Stimulated activated CD4-positive, alpha-beta T cell treated with anti-CD3 and anti-CD28 coated beads, Interleukin-1b, Interleukin-23, amount 100 ng/mL, for 24 hours (primary cell): ENCODE measurements at regions not wholly inside any gene's neighbourhood (a gene's known extent, or its start where the extent isn't known, plus 50 kb on each side); places are given as distances from the start of the nearest gene placed in this dataset.
"Not testable (repeated sequence)": the region's sequence is repeated elsewhere in the genome, so short reads cannot be mapped to it uniquely, and the experiment has no call there.

Source experiments
- DNase-seq, 4 experiments: peaks; one replicate each; pipeline ENCODE4 v3.0.0-alpha.2; 2020; ENCODE audit warnings: low read depth in 4 of 4, low spot score in 1 of 4

DNA sequence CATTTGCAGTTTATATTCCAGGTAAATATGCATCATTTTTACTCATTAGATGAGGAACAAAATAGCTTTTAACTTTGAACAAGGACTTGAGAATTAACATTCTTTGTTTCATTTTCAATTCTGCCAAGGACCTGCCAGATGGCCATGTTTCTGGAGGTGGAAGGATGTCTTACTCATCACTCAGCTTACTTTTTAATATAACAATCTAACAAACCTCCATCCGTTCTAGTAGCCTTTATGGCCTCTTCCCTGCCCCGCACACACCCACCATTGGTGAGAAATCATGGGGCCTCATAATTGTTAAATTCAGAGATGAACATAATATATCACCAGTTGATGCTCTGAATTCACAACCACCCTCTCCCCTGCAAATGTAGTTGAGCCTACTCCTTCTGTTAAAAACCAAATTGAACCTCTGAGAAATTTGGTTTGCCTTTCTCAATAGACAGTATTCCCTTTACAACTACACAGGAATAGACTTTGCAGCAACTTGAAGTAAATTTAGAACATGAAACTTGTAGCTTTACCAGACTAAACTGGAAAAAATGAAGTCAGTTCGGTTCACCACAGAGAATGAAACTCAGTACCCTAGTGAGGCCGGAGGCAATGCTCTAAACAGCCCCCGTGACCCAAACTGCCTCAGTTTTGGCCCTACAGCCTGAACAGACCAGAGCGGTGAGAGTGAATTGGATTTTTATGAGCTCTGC, 50.1 kb upstream of the ACSL4 start:
- no peak for DNase-seq

DNA sequence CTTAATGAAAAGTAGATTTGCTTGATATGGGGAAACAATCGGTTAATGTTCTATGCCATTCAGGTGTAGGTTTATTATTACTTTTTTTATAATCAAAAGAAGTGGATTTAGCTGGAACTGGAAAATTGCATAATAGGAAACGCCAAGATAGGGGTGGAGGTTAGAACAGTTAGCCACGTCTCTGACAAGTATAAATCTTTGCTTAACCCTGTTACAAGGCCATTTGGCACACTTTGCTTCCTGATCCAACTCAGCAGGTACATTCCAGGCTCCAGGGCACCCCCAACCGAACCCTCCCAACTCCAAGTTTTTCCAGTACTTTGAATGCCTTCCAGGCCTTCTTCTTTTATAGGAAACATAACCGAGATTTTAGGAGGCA, 50.6 kb upstream of the ACSL4 start:
- no peak for DNase-seq

DNA sequence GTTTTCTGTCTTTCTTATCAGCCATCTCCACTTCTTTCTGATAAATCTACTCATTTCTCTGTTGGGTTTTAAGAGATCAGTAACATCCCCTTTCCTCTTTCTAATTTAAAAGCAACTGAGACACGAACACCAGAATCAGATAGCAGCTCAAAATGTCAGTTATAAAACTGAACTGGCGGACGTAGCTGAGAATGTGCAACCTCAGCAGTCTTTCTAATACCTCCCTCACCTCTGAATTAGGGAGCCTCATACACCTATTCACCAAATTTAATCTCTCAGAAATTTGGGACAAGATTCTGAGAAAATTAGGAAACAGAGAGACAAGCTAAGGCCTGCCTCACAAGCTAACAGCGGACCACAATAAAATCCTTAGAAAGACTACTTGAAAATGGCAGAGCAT, 52.0 kb upstream of the ACSL4 start:
- no peak for DNase-seq

DNA sequence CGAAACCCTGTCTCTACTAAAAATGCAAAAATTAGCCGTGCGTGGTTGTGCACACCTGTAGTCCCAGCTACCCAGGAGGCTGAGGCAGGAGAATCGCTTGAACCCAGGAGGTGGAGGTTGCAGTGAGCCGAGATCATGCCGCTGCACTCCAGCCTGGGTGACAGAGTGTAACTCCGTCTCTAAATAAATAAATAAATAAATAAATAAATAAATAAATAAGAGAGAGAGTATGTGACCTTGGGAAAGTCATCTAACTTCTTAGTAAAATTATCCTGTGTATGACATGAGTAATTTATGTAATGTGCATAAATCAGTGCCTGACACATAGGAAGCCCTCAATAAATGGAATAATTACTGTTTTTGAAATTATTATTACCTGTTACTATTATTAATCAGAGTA, 57.5 kb upstream of the ACSL4 start:
- DNase-seq = not testable (repeated sequence)

DNA sequence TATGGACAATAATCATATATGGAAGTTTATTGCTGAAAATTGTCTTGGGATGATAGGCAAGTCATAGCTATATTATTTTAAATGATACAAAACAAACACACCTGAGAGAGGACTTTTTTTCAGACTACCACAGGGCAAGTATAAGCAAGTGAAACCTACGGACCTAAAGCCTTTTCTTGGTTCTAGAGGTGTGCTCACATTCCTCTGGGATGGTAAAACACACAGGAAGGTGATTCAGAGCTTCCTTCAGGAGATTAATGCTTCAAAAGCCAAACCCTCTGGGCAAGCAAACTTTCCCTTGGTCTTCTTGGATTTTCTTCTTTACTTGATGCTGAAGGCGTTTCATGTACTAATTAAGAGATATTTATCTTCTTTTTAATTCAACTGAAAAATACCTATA, 60.1 kb upstream of the ACSL4 start:
- no peak for DNase-seq

DNA sequence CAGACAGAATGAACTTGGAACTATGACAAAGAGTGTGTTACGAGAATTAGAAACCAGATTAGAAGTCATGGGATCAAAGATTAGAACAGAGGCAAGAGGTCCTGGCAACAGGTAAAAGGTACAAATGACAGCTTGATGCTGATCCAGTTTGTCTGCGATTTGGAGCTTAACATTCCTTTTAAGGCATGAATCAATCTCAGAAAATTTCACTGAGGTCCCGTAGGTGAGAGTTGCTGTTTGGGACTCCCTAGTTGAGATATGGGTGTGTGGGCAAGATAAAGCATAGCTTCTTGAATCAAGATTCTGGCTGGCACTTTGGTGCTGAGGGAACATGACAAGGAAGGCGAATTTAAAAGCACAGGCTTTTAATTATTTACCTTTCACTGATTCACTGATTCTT, 62.6 kb upstream of the ACSL4 start:
- DNase-seq = no peak

DNA sequence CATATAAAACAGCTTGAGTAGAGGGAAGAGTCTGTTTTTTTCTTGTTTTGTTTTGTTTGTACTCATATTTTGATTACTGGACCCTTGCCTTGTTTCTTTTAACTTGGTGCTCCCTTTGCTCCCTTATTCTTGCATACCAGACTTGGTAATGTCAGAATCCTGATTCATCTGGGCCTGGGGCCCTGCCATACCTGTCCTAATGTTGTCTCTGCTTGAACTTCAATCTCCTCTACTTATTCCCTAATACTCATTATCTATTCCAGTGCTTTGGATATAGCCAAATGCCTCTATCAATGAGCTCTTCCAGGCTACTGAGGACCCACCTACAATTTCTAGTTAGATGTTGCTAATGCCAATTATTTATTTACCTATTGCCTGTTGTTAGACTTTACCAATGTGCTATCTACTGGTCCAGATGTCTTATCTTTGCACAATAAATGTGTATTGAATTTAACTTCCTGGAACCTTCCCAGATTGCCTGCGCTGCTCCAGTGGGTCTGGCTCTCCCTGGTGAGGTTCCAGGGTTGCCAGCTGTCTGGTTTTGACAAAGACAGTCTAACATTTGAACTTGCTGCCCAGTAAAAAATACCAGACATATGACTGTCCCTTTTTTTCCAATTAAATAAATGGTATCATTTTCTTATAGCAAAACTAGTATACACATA, 64.4 kb upstream of the ACSL4 start:
- DNase-seq = no peak

DNA sequence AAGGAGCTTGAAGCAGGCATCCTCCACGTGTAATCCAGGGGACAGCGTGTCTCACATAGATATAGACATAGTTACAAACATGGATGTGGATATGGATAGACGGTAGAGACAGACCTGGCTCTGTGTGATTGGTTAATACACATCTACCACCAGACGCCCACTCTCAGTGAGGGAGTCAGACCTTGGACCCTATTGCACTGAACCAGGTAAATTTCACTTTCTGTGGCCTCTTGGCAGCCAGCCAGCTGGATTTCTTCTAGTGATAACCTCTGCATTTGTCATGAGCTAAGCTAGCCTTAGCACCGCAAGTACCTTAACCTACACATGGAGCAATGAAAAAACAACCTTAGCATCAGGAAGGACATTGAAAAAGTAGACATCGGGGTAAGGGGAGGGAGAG, 79.2 kb upstream of the ACSL4 start:
- DNase-seq = no peak

DNA sequence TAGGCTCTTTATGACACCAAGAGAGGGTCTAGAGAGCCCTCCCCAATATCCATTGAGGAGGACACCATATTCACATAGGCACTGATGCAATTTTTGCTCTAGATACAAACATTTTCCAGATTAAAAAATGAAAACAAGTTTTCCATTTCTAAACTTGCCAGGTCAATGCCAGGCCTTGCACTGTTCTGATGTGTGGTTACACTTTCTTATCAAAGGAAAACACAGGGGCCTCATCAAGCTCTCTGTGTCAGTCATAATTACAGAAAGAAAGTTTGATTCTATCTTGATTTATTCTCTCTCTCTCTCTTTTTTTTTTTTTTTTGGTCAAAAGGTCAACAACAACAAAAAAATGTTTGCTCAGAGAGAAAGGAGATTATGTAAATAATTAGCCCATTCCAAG, 80.2 kb upstream of the ACSL4 start:
- DNase-seq = no peak

DNA sequence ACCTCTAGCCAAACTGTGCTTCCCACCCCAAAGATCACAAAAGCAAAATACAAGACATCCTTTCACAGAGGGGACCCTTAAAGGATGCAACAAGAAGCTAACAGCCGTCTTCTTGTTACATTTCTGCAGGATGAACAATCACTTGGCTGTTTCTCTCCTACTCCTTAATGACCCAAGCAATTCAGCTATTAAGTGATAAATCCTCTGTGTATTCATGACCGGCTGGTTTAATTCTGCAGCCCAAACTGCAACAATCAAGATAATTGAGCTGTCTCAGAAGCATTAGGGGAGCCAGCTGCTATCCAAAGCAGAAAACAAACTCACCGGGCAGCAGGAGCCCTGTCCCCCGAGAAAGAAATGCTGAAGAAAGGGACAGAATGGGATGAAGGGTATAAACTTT, 85.9 kb upstream of the ACSL4 start:
- DNase-seq = no peak

DNA sequence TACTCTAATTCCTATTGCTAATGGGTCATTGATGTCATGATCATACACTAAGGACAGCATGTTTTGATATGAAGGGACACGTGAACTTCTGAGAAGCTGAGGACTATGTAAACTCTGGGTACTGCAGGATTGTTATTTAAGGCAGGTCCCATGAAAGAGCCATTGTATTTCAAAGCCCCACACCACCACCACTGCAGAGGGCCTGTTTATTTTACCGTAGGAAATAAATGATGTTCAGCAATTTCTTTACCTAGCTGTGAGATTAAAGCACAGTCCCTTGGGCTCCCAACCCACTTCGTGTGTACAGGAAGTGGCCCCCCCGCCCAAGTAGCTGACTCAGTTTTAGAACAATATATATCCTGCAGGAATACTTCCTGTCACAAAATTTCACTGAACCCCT, 89.8 kb upstream of the ACSL4 start:
- no peak for DNase-seq

DNA sequence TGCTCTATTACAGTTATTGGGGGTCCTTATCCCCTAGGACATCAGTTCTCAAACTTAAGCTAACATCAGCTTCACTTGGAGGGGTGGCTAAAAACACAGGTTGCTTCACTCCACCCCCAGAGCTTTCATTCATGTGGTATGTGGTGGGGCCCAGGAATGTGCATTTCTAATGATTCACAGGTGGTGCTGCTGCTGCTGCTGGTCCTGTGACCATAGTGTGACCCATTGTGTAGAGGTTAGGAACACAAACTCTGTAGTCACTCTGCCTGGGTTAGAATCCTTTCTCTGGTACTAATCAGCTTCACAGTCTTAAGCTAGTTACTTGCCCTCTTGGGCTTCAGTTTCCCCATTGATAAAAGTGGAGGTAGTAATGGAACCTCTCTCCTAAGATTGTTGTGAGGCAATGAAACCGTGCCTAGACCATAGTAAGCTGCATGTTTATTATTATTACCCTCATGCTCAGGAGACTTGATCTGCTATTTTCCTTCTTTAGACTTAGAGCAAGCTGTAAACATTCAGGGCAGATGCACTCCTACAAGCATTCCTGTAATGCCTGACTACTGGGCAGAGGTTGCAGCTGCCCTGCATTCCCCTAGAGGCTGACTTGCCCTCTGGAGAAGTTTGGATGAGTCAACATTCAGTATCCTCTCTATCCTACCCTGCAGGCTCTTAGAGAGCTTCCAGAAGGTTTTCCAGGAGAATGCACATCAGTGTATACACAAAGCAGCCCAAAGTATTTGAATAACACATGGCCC, 94.1 kb upstream of the ACSL4 start:
- DNase-seq = no peak

DNA sequence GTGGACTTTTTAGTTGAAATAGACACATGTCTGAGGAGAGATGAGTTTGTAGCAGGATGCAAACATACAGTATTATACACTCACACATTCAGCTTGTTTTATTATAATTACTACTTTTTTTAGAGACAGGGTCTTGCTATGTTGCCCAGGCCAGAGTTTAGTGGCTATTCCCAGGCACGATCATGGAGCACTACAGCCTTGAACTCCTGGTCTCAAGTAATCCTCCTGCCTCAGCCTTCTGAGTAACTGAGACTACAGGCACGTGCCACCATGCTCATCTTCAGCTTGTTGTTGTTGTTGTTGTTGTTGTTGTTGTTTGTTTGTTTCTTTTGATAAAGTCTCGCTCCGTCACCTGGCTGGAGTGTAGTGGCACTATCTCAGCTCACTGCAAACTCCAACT, 94.7 kb upstream of the ACSL4 start:
- DNase-seq = no peak

DNA sequence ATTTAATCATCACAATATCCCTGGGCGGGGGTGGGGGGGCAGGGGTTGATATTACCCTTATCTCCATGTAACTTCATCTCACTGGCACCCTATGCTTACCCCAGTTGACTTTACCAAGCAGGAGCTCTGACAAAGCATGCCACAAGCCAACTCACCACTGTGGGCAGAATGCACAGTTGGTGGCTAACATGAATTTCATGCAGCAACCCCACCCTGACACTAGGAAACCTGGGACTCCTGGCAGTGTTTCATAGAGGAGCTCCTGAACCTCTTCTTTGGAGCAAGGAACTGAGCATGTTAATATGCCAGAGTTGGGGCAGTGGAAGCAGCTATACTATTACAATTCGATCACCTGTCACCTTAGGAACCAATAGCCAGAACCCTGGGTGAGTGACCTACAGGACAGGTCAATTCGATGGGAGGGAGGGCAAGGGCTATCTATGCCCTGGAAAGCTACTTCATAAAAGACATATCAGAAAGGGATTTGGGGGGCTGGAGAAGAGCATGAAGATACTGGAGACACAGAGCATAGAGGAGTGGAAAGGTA, 97.2 kb upstream of the ACSL4 start:
- no peak for DNase-seq

DNA sequence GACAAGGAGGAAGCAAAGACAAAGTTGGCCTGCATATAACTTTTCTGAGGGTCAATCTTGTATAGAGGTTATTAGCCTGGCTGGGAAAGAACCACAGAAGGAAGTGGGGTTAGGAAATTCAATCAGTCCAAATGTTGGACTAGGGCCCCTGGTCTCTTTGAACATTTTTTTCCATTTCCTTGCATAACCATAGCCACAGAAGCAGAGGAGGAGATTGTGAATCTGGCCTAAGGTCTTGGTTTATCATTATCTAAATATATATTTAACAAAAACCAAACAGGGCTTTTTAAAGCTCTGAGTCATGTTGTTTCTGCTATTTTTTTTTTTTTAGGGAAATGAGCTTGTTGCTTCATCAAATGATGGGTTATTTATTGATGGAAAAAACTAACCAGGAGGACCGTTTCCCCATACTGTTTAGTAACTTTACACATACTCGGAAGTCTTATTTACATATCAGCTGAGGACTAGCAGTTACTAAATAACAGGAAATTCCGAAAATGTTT, 97.7 kb upstream of the ACSL4 start:
- DNase-seq = no peak

DNA sequence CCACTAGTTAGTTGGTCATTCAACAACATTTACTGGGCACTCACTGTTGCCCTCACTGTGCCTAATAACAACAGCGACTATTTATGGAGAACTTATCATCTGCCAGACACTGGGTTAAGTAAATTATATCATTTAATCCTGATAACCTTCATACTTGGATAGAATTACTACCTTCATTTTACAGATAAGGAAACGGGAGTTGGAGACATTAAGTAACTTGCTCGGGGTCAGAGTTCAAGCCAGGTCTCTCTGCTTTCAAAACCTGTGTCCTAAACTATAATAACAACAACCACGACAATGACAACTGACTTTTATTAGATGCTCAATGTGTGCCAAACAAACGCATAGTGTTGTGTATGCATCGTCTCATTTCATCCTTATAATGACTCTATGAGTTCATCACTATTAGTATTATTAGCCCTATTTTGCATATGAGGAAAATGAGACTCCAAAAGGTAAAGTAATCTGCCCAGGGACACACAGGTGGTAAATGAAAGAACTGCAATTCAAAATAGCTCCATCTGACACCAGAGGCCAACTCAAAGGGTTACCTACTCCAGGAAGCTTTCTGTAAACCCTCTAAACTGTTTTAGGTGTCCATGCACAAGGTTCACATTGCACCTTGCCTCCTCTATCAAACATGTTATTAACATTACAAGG, 98.4 kb upstream of the ACSL4 start:
- DNase-seq = no peak

DNA sequence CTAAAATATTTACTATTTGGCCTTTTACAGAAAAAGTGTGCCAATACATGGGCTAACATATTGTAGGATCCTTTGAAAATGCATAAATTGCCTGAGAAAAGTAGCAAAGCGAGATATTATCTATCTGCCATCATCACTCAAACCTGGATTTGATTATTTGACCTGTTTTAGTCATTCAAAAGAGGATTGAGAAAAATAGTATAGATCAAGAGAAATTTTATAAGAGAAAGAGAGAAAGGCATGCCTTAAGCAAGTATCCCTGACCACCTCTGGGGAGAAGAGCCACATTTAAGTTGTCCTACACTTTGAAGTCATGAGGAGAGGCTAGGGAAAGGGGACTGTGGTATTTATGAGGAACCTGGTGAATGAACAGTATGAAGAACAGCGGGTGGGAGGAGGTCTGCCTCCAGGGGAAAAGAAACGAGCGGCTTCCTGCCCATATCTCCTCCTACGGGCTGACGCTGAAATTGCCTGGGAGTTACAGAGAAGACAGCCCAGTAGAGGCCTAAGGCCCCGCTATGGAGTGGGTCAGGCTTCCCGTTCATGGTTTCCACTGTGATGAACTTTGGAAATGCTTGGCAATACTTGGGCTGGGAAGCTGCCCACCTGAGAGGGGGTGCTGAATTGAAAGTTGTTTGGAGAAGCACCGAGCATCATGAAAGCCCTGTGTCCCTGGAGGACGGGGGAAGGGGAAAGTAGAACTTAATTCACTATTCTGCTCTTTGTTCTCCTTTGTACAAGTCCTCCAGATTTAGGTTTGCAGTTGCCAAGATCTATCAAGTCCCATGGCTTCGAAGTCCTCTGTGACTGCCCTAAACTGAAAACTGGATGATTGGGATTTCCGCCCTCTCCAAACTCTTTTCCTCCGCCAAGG, 106.9 kb upstream of the ACSL4 start:
- no peak for DNase-seq

DNA sequence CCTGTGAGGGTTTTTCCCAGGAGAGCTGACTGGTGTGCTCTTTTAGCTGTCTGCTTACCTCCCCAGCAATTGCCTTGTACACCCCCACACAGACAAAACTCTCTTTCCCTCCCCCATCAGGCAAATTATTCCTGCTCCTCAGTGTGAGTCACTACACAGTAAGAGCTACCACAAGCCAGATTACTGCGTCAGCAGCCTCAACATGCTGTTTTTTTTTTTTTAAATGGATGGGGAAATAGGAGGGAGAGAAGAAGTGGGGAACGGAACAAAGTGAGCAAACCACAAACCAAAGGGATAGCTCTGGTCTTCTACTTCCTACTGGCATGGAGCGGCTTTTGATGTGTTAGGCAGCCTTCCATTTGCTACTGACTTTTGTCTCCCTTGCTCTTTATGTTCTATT, 107.5 kb upstream of the ACSL4 start:
- no peak for DNase-seq

DNA sequence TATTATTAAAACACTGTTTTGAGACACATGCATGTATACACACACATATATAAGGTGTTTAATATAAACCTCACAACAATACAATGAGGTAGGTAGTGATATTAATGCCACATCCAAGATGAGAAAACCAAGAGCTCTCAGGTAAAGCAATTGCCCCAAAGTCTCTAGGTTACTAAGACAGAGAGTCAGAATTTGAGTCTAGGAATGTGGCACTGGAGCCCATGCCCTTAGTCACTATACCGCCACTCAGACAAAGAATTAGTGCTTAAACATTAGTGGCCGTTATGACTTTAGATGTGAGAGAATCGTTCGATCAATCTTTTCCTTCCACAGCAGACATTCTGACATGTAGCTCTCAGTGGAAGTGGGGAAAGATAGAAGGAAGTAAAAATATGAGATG, 108.2 kb upstream of the ACSL4 start:
- no peak for DNase-seq

DNA sequence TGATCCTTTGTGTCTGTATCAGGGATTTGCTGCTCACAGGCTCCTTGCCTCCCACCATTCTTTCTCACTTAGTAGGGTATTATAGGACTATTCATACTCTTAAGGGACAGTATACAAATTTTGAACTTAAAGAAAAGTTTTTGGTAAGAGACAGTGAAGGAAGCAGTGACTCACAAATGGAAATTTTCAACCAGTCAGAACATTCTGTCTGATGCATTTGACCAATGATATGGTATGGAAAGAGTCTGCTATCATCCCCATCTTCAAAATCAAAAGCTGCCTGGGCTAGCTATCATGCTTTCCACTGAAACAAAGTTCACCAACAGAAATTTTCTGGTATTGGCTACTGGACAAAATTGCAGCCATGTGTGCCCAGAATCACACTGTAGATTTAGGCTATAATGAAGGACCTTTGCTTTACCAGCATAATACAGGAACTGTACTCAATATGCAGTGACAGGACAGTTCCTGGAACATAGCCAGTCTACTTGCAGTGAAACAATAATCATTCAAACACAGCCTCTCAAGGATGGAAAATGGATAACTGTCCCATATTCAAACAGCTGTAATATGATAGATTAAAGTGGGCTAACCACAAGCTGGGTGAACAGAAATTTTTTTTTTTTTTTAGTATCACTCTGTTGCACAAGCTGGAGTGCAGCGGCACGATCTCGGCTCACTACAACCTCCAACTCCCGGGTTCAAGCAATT, 109.0 kb upstream of the ACSL4 start:
- no peak for DNase-seq
